Osteoblast (primary cell): ENCODE measurements at regions not wholly inside any gene's neighbourhood (a gene's known extent, or its start where the extent isn't known, plus 50 kb on each side); places are given as distances from the start of the nearest gene placed in this dataset.

ENCODE experiments used
- DNase-seq: peaks from one replicate; pipeline ENCODE4 v3.0.0; 2011; ENCODE audit warnings: low spot score, mixed read lengths; ENCODE audit not compliant: insufficient read length; ENCODE audit errors: missing footprints
- H2AFZ ChIP-seq: 2 replicates; pipeline ENCODE4 v1.6.0; 2011; ENCODE audit warnings: mild to moderate bottlenecking, low read length
- H3K27ac ChIP-seq: 2 replicates; pipeline ENCODE4 v1.5.1; 2011; ENCODE audit warnings: mild to moderate bottlenecking, low read depth, low read length, moderate library complexity
- H3K27me3 ChIP-seq: 2 replicates; pipeline ENCODE4 v1.6.0; 2012; ENCODE audit warnings: mild to moderate bottlenecking, control low read depth, inconsistent platforms, low read length, moderate library complexity; ENCODE audit not compliant: insufficient read depth
- H3K36me3 ChIP-seq: 2 replicates; pipeline ENCODE4 v1.5.1; 2011; ENCODE audit warnings: mild to moderate bottlenecking, low read length, control low read depth, moderate library complexity; ENCODE audit not compliant: insufficient read depth
- H3K4me1 ChIP-seq: 2 replicates; pipeline ENCODE4 v1.5.1; 2011; ENCODE audit warnings: mild to moderate bottlenecking, low read length, control low read depth, moderate library complexity; ENCODE audit not compliant: insufficient read depth
- H3K4me2 ChIP-seq: 2 replicates; pipeline ENCODE4 v1.6.0; 2011; ENCODE audit warnings: mild to moderate bottlenecking, low read length; ENCODE audit not compliant: insufficient read depth
- H3K4me3 ChIP-seq: fragments of 200-600 bp; sonication (generic); 3 replicates; pipeline ENCODE4 v1.5.1; 2012; ENCODE audit warnings: mild to moderate bottlenecking, low read length, inconsistent platforms; ENCODE audit not compliant: insufficient read depth
- H3K79me2 ChIP-seq: 2 replicates; pipeline ENCODE4 v1.6.0; 2012; ENCODE audit warnings: mild to moderate bottlenecking, low read length, control low read depth, inconsistent platforms; ENCODE audit not compliant: insufficient read depth
- H3K9me3 ChIP-seq: 2 replicates; pipeline ENCODE4 v1.5.1; 2011; ENCODE audit warnings: low read depth, low read length, control low read depth
- H4K20me1 ChIP-seq: 2 replicates; pipeline ENCODE4 v1.6.0; 2012; ENCODE audit warnings: mild to moderate bottlenecking, low read length, control low read depth; ENCODE audit not compliant: insufficient read depth
- CTCF ChIP-seq: IDR thresholded peaks from 2 replicates; pipeline ENCODE4 v1.5.1; 2011; ENCODE audit warnings: mild to moderate bottlenecking, low read depth, low read length, moderate library complexity; ENCODE audit errors: extremely low read depth

GRCh38 chr15:97783240-97783639 lies 177.3 kb upstream of the ARRDC4 start:
- Histone ChIP-seq H3K27ac (no peak overlapping the region), H3K9me3 (no peaks in the 10 kb centered on the region), H3K79me2 (no peaks in the 10 kb centered on the region), H3K4me2 (no peak overlapping the region), H2AFZ (no peak overlapping the region), H3K4me3 (no peak overlapping the region), H3K27me3 (no peaks in the 10 kb centered on the region), H3K36me3 (no peaks in the 10 kb centered on the region), H4K20me1 (no peaks in the 10 kb centered on the region), H3K4me1 (no peaks in the 10 kb centered on the region)
- no peak for TF ChIP-seq CTCF
- DNase-seq = no peak

- TF ChIP-seq CTCF = no peak
- Histone ChIP-seq H2AFZ (no peak overlapping the region), H4K20me1 (no peaks in the 10 kb centered on the region)
These were observed 173.8 kb upstream of the ARRDC4 start for GRCh38 chr15:97786741-97787140.

GRCh38 chr15:97790180-97790579 lies 170.3 kb upstream of the ARRDC4 start:
- Histone ChIP-seq H3K27ac (no peak overlapping the region), H3K27me3 (no peaks in the 10 kb centered on the region), H4K20me1 (no peaks in the 10 kb centered on the region), H3K9me3 (no peaks in the 10 kb centered on the region), H3K79me2 (no peaks in the 10 kb centered on the region), H2AFZ (no peak overlapping the region), H3K4me2 (no peak overlapping the region), H3K4me3 (no peak overlapping the region), H3K4me1 (no peaks in the 10 kb centered on the region), H3K36me3 (no peaks in the 10 kb centered on the region)
- no peak for TF ChIP-seq CTCF
- no peak for DNase-seq

More at GRCh38 chr15:97786741-97787140, 173.8 kb upstream of the ARRDC4 start:
- DNase-seq = no peak
- Histone ChIP-seq H3K4me1 (no peaks in the 10 kb centered on the region), H3K27me3 (no peaks in the 10 kb centered on the region), H3K4me3 (no peak overlapping the region), H3K9me3 (no peaks in the 10 kb centered on the region), H3K27ac (no peak overlapping the region), H3K79me2 (no peaks in the 10 kb centered on the region), H3K36me3 (no peaks in the 10 kb centered on the region), H3K4me2 (no peak overlapping the region)

- no peak for DNase-seq
- Histone ChIP-seq H3K79me2 (no peaks in the 10 kb centered on the region), H3K4me2 (no peak overlapping the region), H3K4me1 (no peaks in the 10 kb centered on the region), H2AFZ (no peak overlapping the region), H3K36me3 (no peaks in the 10 kb centered on the region), H3K27ac (no peak overlapping the region), H3K27me3 (no peaks in the 10 kb centered on the region), H4K20me1 (no peaks in the 10 kb centered on the region), H3K9me3 (no peaks in the 10 kb centered on the region), H3K4me3 (no peak overlapping the region)
- TF ChIP-seq CTCF = no peak
These were observed 168.4 kb upstream of the ARRDC4 start for GRCh38 chr15:97791824-97792792.
